ENCODE measurements at regions not wholly inside any gene's neighbourhood (a gene's known extent, or its start where the extent isn't known, plus 50 kb on each side); places are given as distances from the start of the nearest gene placed in this dataset.

DNA sequence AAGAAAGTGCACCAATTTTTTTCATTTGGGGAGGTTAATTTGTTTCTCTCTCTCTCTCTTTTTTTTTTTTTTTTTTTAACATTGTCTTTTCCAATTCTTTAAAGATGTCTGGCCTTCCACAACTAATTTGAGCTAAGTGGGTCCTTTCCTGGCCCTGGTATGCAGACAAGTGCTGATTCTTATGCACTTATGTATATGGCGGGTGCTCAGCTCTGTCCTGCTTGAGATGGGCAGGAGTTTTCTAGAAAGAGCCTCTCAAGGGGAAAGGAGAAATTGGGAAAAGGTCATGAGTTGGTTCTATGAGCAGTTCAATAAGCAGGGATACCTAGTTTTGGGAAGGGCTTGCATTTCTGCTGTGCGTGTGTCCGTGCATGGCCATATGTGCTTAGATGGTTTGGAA, 67.8 kb upstream of the NPVF start (continued):
- TF ChIP-seq, protein P1, sequence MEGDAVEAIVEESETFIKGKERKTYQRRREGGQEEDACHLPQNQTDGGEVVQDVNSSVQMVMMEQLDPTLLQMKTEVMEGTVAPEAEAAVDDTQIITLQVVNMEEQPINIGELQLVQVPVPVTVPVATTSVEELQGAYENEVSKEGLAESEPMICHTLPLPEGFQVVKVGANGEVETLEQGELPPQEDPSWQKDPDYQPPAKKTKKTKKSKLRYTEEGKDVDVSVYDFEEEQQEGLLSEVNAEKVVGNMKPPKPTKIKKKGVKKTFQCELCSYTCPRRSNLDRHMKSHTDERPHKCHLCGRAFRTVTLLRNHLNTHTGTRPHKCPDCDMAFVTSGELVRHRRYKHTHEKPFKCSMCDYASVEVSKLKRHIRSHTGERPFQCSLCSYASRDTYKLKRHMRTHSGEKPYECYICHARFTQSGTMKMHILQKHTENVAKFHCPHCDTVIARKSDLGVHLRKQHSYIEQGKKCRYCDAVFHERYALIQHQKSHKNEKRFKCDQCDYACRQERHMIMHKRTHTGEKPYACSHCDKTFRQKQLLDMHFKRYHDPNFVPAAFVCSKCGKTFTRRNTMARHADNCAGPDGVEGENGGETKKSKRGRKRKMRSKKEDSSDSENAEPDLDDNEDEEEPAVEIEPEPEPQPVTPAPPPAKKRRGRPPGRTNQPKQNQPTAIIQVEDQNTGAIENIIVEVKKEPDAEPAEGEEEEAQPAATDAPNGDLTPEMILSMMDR (IDR thresholded peaks at IDR 0.05) = no peak
- TF ChIP-seq HOXA7 (CRISPR knock-in tag; IDR thresholded peaks at IDR 0.05) (no peak), RARB (CRISPR knock-in tag; IDR thresholded peaks at IDR 0.05) (no peak), CBX8 (IDR thresholded peaks at IDR 0.05) (no peak)
- TF ChIP-seq, protein P2, sequence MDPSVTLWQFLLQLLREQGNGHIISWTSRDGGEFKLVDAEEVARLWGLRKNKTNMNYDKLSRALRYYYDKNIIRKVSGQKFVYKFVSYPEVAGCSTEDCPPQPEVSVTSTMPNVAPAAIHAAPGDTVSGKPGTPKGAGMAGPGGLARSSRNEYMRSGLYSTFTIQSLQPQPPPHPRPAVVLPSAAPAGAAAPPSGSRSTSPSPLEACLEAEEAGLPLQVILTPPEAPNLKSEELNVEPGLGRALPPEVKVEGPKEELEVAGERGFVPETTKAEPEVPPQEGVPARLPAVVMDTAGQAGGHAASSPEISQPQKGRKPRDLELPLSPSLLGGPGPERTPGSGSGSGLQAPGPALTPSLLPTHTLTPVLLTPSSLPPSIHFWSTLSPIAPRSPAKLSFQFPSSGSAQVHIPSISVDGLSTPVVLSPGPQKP (IDR thresholded peaks at IDR 0.05; ENCODE audit: low read depth, low read length) = no peak

DNA sequence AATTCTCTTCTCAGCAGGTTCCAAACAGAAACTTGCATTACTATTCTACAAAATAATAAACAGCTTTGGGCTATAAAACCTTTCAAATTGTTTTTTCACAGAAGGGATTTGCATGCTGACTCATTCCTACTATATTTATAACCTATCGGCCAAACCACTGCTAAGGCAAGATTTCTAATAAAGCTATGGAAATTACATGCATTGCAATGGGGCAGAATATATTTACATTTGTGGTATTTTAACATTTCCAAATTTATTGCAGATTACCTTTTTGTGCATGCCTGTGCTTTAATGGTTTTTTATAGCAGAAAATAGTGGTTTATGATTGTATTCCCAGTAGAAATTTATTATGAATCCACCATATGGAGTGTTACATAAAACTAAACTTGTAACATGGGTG, 69.0 kb upstream of the NPVF start:
- no peak for FAIRE-seq
- Histone ChIP-seq H3K4me2 (no peak overlapping the region), H3K4me3 (no peak overlapping the region), H3K9me3 (no peaks in the 10 kb centered on the region), H3K27ac (no peak overlapping the region), H3K4me1 (no peaks in the 10 kb centered on the region)
- CTCF ChIA-PET = no interaction called here
- DNase-seq (ENCODE audit: low read depth in 1 of 2, low spot score in 1 of 2) = no peak
- POLR2A ChIA-PET = no interaction called here
- 10% methylated on average over 1 of the region's 1 CpG for WGBS (ENCODE audit: missing lambda C conversion rate)
- TF ChIP-seq HDAC2 (IDR thresholded peaks at IDR 0.05) (no peak), SMC3 (IDR thresholded peaks at IDR 0.05) (no peak), PHF8 (IDR thresholded peaks at IDR 0.05; ENCODE audit: borderline replicate concordance, low read depth) (no peak), EP300 (IDR thresholded peaks at IDR 0.05) (no peak), RAD21 (conservative IDR thresholded peaks at IDR 0.05 in 1 of 2, IDR thresholded peaks at IDR 0.05 in 1 of 2) (no peak), HOXA7 (CRISPR knock-in tag; IDR thresholded peaks at IDR 0.05) (no peak), EHMT2 (IDR thresholded peaks at IDR 0.05; ENCODE audit: low read depth) (no peak), HEYL (CRISPR knock-in tag; IDR thresholded peaks at IDR 0.05) (no peak), RNF2 (IDR thresholded peaks at IDR 0.05; ENCODE audit: borderline replicate concordance, low read depth) (no peak), POLR2A (IDR thresholded peaks at IDR 0.05; ENCODE audit: low read length) (no peak), RCOR1 (IDR thresholded peaks at IDR 0.05; ENCODE audit: low read depth, low read length) (no peak), CHD2 (IDR thresholded peaks at IDR 0.05; ENCODE audit: low read length, partially characterized antibody) (no peak), ZNF302 (CRISPR knock-in tag; IDR thresholded peaks at IDR 0.05) (no peak)
- TF ChIP-seq, protein P3, sequence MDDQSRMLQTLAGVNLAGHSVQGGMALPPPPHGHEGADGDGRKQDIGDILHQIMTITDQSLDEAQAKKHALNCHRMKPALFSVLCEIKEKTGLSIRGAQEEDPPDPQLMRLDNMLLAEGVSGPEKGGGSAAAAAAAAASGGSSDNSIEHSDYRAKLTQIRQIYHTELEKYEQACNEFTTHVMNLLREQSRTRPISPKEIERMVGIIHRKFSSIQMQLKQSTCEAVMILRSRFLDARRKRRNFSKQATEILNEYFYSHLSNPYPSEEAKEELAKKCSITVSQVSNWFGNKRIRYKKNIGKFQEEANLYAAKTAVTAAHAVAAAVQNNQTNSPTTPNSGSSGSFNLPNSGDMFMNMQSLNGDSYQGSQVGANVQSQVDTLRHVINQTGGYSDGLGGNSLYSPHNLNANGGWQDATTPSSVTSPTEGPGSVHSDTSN (IDR thresholded peaks at IDR 0.05) = no peak
- TF ChIP-seq, protein P2 (IDR thresholded peaks at IDR 0.05; ENCODE audit: low read depth, low read length) = no peak
- TF ChIP-seq, protein P4, sequence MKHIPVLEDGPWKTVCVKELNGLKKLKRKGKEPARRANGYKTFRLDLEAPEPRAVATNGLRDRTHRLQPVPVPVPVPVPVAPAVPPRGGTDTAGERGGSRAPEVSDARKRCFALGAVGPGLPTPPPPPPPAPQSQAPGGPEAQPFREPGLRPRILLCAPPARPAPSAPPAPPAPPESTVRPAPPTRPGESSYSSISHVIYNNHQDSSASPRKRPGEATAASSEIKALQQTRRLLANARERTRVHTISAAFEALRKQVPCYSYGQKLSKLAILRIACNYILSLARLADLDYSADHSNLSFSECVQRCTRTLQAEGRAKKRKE (CRISPR knock-in tag; IDR thresholded peaks at IDR 0.05; ENCODE audit: low read depth) = no peak
- TF ChIP-seq, protein P5, sequence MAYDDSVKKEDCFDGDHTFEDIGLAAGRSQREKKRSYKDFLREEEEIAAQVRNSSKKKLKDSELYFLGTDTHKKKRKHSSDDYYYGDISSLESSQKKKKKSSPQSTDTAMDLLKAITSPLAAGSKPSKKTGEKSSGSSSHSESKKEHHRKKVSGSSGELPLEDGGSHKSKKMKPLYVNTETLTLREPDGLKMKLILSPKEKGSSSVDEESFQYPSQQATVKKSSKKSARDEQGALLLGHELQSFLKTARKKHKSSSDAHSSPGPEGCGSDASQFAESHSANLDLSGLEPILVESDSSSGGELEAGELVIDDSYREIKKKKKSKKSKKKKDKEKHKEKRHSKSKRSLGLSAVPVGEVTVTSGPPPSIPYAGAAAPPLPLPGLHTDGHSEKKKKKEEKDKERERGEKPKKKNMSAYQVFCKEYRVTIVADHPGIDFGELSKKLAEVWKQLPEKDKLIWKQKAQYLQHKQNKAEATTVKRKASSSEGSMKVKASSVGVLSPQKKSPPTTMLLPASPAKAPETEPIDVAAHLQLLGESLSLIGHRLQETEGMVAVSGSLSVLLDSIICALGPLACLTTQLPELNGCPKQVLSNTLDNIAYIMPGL (CRISPR knock-in tag; IDR thresholded peaks at IDR 0.05; ENCODE audit: borderline replicate concordance) = no peak
- TF ChIP-seq, protein P6, sequence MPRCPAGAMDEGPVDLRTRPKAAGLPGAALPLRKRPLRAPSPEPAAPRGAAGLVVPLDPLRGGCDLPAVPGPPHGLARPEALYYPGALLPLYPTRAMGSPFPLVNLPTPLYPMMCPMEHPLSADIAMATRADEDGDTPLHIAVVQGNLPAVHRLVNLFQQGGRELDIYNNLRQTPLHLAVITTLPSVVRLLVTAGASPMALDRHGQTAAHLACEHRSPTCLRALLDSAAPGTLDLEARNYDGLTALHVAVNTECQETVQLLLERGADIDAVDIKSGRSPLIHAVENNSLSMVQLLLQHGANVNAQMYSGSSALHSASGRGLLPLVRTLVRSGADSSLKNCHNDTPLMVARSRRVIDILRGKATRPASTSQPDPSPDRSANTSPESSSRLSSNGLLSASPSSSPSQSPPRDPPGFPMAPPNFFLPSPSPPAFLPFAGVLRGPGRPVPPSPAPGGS (IDR thresholded peaks at IDR 0.05) = no peak
- no peak for ATAC-seq

Data from A549 (cell line).